IMR-90 (cell line): ENCODE measurements at regions not wholly inside any gene's neighbourhood (a gene's known extent, or its start where the extent isn't known, plus 50 kb on each side); places are given as distances from the start of the nearest gene placed in this dataset.

ENCODE experiments used
- ATAC-seq: fragments of 200-7000 bp; cut with Tn5 transposase; 2 replicates; pipeline ENCODE4 v1.9.1; 2020; ENCODE audit warnings: low read depth, mild to moderate bottlenecking, moderate library complexity
- BruUV-seq: library from RNA; stranded (reverse); fragments of 400-500 nt; replicated peaks from 2 replicates; lab custom pipeline; 2021; lab: Mats Ljungman, UMichigan
- CTCF ChIA-PET: fragments of 300-600 bp; formaldehyde crosslinking; extraction: SDS; loops from one replicate; lab custom pipeline; 2021; ENCODE audit warnings: antibody characterized with exemption; lab: Yijun Ruan, JAX
- POLR2A ChIA-PET: fragments of 300-600 bp; sonication (Branson Sonifier 250); formaldehyde crosslinking; loops from one replicate; lab custom pipeline; 2022; ENCODE audit warnings: antibody characterized with exemption; ENCODE audit not compliant: unreplicated experiment; lab: Charles Lee
- DNase-seq: peaks from one replicate; pipeline ENCODE4 v3.0.0; 2013
- H2AFZ ChIP-seq: replicated peaks from 2 replicates; pipeline ENCODE3; 2013; ENCODE audit warnings: low read length, mild to moderate bottlenecking; ENCODE audit not compliant: poor library complexity
- H2AK5ac ChIP-seq: 2 replicates; pipeline ENCODE4 v1.6.1; 2013; ENCODE audit warnings: low read depth, low read length, inconsistent platforms
- H2AK9ac ChIP-seq: replicated peaks from 2 replicates; pipeline ENCODE3; 2013; ENCODE audit warnings: mild to moderate bottlenecking, low read depth, low read length, moderate library complexity; ENCODE audit not compliant: poor library complexity
- H2BK120ac ChIP-seq: 2 replicates; pipeline ENCODE4 v1.6.1; 2013; ENCODE audit warnings: low read depth, low read length, inconsistent platforms
- H2BK15ac ChIP-seq: 3 replicates; pipeline ENCODE4 v1.6.1; 2013; ENCODE audit warnings: low read depth, low read length, inconsistent platforms
- H2BK20ac ChIP-seq: 2 replicates; pipeline ENCODE4 v1.6.1; 2013; ENCODE audit warnings: low read depth, mild to moderate bottlenecking, inconsistent platforms, low read length, moderate library complexity
- H2BK5ac ChIP-seq: 2 replicates; pipeline ENCODE4 v1.6.1; 2013; ENCODE audit warnings: mild to moderate bottlenecking, low read depth, low read length, inconsistent platforms; ENCODE audit not compliant: poor library complexity, severe bottlenecking
- H3K14ac ChIP-seq: replicated peaks from 2 replicates; pipeline ENCODE4 v1.6.1; 2013; ENCODE audit warnings: low read depth, low read length, inconsistent platforms
- H3K18ac ChIP-seq: 2 replicates; pipeline ENCODE4 v1.6.1; 2013; ENCODE audit warnings: low read depth, low read length, control low read depth
- H3K23ac ChIP-seq: 2 replicates; pipeline ENCODE4 v1.6.1; 2013; ENCODE audit warnings: low read depth, low read length, inconsistent platforms
- H3K27ac ChIP-seq: 2 replicates; pipeline ENCODE4 v1.5.1; 2013; ENCODE audit warnings: mild to moderate bottlenecking, control low read depth, low read length; ENCODE audit not compliant: insufficient read depth
- H3K27me3 ChIP-seq: 2 replicates; pipeline ENCODE4 v1.6.1; 2013; ENCODE audit warnings: low read length; ENCODE audit not compliant: control insufficient read depth, insufficient read depth
- H3K36me3 ChIP-seq: 2 replicates; pipeline ENCODE4 v1.6.1; 2013; ENCODE audit warnings: low read length, mixed read lengths; ENCODE audit not compliant: control insufficient read depth, insufficient read depth
- H3K4ac ChIP-seq: 2 replicates; pipeline ENCODE4 v1.6.1; 2013; ENCODE audit warnings: low read depth, low read length, inconsistent platforms
- H3K4me1 ChIP-seq: 2 replicates; pipeline ENCODE4 v1.6.1; 2013; ENCODE audit warnings: low read length, mixed read lengths; ENCODE audit not compliant: control insufficient read depth, insufficient read depth
- H3K4me2 ChIP-seq: 2 replicates; pipeline ENCODE4 v1.6.1; 2013; ENCODE audit warnings: low read depth, mild to moderate bottlenecking, control low read depth, low read length, moderate library complexity
- H3K4me3 ChIP-seq: 2 replicates; pipeline ENCODE4 v1.5.1; 2013; ENCODE audit warnings: low read depth, mild to moderate bottlenecking, control low read depth, low read length, moderate library complexity; ENCODE audit not compliant: insufficient read depth
- H3K56ac ChIP-seq: 2 replicates; pipeline ENCODE4 v1.6.1; 2013; ENCODE audit warnings: low read length, inconsistent platforms; ENCODE audit not compliant: insufficient read depth; ENCODE audit errors: extremely low read depth
- H3K79me1 ChIP-seq, 2 experiments: 2 replicates each; pipeline ENCODE4 v1.6.1; 2013; ENCODE audit warnings: low read length in 2 of 2, inconsistent platforms in 1 of 2, low read depth in 1 of 2
- H3K9ac ChIP-seq: 2 replicates; pipeline ENCODE4 v1.6.1; 2013; ENCODE audit warnings: low read depth, low read length, control low read depth
- H3K9me1 ChIP-seq: 2 replicates; pipeline ENCODE4 v1.6.1; 2013; ENCODE audit warnings: low read length, inconsistent platforms; ENCODE audit not compliant: insufficient read depth
- H3K9me3 ChIP-seq: 2 replicates; pipeline ENCODE4 v1.6.1; 2013; ENCODE audit warnings: low read length; ENCODE audit not compliant: control insufficient read depth, insufficient read depth
- H4K20me1 ChIP-seq: 2 replicates; pipeline ENCODE4 v1.6.1; 2013; ENCODE audit warnings: low read length, inconsistent platforms; ENCODE audit not compliant: insufficient read depth
- H4K5ac ChIP-seq: 2 replicates; pipeline ENCODE4 v1.6.1; 2013; ENCODE audit warnings: mild to moderate bottlenecking, low read depth, low read length, control low read depth
- H4K8ac ChIP-seq, 2 experiments: 2 replicates each; pipeline ENCODE4 v1.6.1; 2013; ENCODE audit warnings: low read depth in 2 of 2, low read length in 2 of 2, control low read depth in 1 of 2, inconsistent platforms in 1 of 2
- H4K91ac ChIP-seq: 2 replicates; pipeline ENCODE4 v1.6.1; 2013; ENCODE audit warnings: low read depth, low read length, inconsistent platforms; ENCODE audit not compliant: insufficient read depth
- BHLHE40 ChIP-seq: fragments of 150-350 bp; IDR thresholded peaks from 2 replicates; pipeline ENCODE4 v1.6.1; 2016; ENCODE audit warnings: mild to moderate bottlenecking, low read depth, low read length
- CEBPB ChIP-seq: IDR thresholded peaks from 2 replicates; pipeline ENCODE4 v1.6.1; 2012; ENCODE audit warnings: low read depth, low read length, improper control_type of control experiment
- CHD1 ChIP-seq: IDR thresholded peaks from 2 replicates; pipeline ENCODE4 v1.6.1; 2012; ENCODE audit warnings: low read depth, low read length, improper control_type of control experiment
- ELK1 ChIP-seq: fragments of 150-350 bp; IDR thresholded peaks from 2 replicates; pipeline ENCODE4 v1.6.1; 2016; ENCODE audit warnings: low read depth, mild to moderate bottlenecking, low read length, moderate library complexity, borderline replicate concordance
- FOS ChIP-seq: fragments of 150-350 bp; IDR thresholded peaks from 2 replicates; pipeline ENCODE4 v1.6.1; 2016; ENCODE audit warnings: low read depth, low read length
- MAFK ChIP-seq: IDR thresholded peaks from 2 replicates; pipeline ENCODE4 v1.6.1; 2012; ENCODE audit warnings: low read depth, low read length, improper control_type of control experiment
- MAZ ChIP-seq: IDR thresholded peaks from 2 replicates; pipeline ENCODE4 v1.6.1; 2012; ENCODE audit warnings: low read depth, mild to moderate bottlenecking, low read length, improper control_type of control experiment, moderate library complexity, borderline replicate concordance
- MXI1 ChIP-seq: IDR thresholded peaks from 2 replicates; pipeline ENCODE4 v1.6.1; 2012; ENCODE audit warnings: low read depth, mild to moderate bottlenecking, low read length, moderate library complexity, borderline replicate concordance
- NFE2L2 ChIP-seq: fragments of 150-350 bp; IDR thresholded peaks from 2 replicates; pipeline ENCODE4 v1.6.1; 2016; ENCODE audit warnings: low read depth, mild to moderate bottlenecking, low read length
- POLR2A ChIP-seq: IDR thresholded peaks from 2 replicates; pipeline ENCODE4 v1.6.1; 2012; ENCODE audit warnings: mild to moderate bottlenecking, low read depth, low read length
- RAD21 ChIP-seq: IDR thresholded peaks from 2 replicates; pipeline ENCODE4 v1.6.1; 2012; ENCODE audit warnings: low read length, improper control_type of control experiment
- RCOR1 ChIP-seq: IDR thresholded peaks from 2 replicates; pipeline ENCODE4 v1.6.1; 2012; ENCODE audit warnings: mild to moderate bottlenecking, low read length, improper control_type of control experiment; ENCODE audit not compliant: insufficient replicate concordance
- RFX5 ChIP-seq: IDR thresholded peaks from 2 replicates; pipeline ENCODE4 v1.8.0; 2012; ENCODE audit warnings: low read depth, mild to moderate bottlenecking, low read length, moderate library complexity
- USF2 ChIP-seq: fragments of 150-350 bp; IDR thresholded peaks from 2 replicates; pipeline ENCODE4 v1.6.1; 2017; ENCODE audit warnings: mild to moderate bottlenecking, antibody characterized with exemption, low read length, low read depth
- whole genome bisulfite sequencing, 2 experiments: methylation state at CpG; one replicate each; pipeline versions ENCODE4 v1.1.5 to v1.1.7; 2013; ENCODE audit warnings: missing lambda C conversion rate in 2 of 2; ENCODE audit not compliant: insufficient read length in 1 of 2; ENCODE audit errors: extremely low coverage in 2 of 2; 5-methylcytosine and 5-hydroxymethylcytosine counted together
- dilution Hi-C: fragments of 300-500 bp; cut with HindIII; formaldehyde crosslinking; loops from one replicate; pipeline ENCODE4 v1.14.3; 2018; ENCODE audit warnings: low sequenced_read_pairs; ENCODE audit not compliant: unreplicated experiment
- in situ Hi-C: fragments of 300-500 bp; cut with MboI; formaldehyde crosslinking; loops from 3 replicates; pipeline ENCODE4 v1.14.3; 2019; ENCODE audit warnings: low sequenced_read_pairs, inconsistent platforms, mixed read lengths
- intact Hi-C: fragments of 100-400 bp; cut with micrococcal nuclease; formaldehyde crosslinking; loops from 2 replicates; pipeline ENCODE4 v1.10.0; 2022
- TF ChIP-seq, protein P1 (sequence below): conservative IDR thresholded peaks from 2 replicates; pipeline ENCODE4 v1.5.1; 2012; ENCODE audit warnings: mild to moderate bottlenecking, low read depth, low read length, improper control_type of control experiment

GRCh38 chrX:43526878-43527277, 129.2 kb upstream of the MAOA start:
- Histone ChIP-seq H2BK15ac (no peak overlapping the region), H3K4ac (no peak overlapping the region), H3K18ac (no peak overlapping the region), H3K9ac (no peak overlapping the region), H3K4me1 (no peaks in the 10 kb centered on the region), H2AK9ac (no peak overlapping the region), H3K36me3 (no peaks in the 10 kb centered on the region), H3K4me3 (no peak overlapping the region), H2AK5ac (no peak overlapping the region), H4K20me1 (no peaks in the 10 kb centered on the region), H2BK5ac (no peak overlapping the region), H2AFZ (no peak overlapping the region), H4K8ac (no peak overlapping the region), H3K23ac (no peak overlapping the region), H3K79me1 (no peaks in the 10 kb centered on the region), H3K27ac (no peak overlapping the region), H3K9me3 (no peaks in the 10 kb centered on the region), H4K5ac (no peak overlapping the region), H3K27me3 (no peaks in the 10 kb centered on the region; the same call in 1 of the 2 replicates), H3K14ac (no peak overlapping the region), H4K91ac (no peak overlapping the region), H2BK120ac (no peak overlapping the region), H3K9me1 (no peaks in the 10 kb centered on the region), H3K4me2 (no peak overlapping the region), H2BK20ac (no peak overlapping the region), H3K56ac (no peak overlapping the region)
- WGBS, 2 experiments: no CpG with 5 or more reads among the region's 2 CpGs
- ATAC-seq (no peak), DNase-seq (no peak)
- CTCF ChIA-PET: no interaction called here
- dilution Hi-C loops (no loop called here), intact Hi-C loops (no loop called here), in situ Hi-C loops (no loop called here)
- no peak for TF ChIP-seq MAFK
- TF ChIP-seq CEBPB: no peak
- TF ChIP-seq, protein P1, sequence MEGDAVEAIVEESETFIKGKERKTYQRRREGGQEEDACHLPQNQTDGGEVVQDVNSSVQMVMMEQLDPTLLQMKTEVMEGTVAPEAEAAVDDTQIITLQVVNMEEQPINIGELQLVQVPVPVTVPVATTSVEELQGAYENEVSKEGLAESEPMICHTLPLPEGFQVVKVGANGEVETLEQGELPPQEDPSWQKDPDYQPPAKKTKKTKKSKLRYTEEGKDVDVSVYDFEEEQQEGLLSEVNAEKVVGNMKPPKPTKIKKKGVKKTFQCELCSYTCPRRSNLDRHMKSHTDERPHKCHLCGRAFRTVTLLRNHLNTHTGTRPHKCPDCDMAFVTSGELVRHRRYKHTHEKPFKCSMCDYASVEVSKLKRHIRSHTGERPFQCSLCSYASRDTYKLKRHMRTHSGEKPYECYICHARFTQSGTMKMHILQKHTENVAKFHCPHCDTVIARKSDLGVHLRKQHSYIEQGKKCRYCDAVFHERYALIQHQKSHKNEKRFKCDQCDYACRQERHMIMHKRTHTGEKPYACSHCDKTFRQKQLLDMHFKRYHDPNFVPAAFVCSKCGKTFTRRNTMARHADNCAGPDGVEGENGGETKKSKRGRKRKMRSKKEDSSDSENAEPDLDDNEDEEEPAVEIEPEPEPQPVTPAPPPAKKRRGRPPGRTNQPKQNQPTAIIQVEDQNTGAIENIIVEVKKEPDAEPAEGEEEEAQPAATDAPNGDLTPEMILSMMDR: no peak
- TF ChIP-seq RCOR1: no peak
- TF ChIP-seq POLR2A: no peak
- TF ChIP-seq CHD1: no peak
- TF ChIP-seq MXI1: no peak
- no peak for TF ChIP-seq BHLHE40
- no peak for TF ChIP-seq RAD21
- TF ChIP-seq RFX5: no peak
- no peak for TF ChIP-seq ELK1
- no peak for TF ChIP-seq MAZ
- no peak for TF ChIP-seq FOS
- TF ChIP-seq NFE2L2: no peak
- TF ChIP-seq USF2: no peak
- no TSS peak for BruUV-seq
- POLR2A ChIA-PET: no interaction called here
